Mammary epithelial cell (primary cell): ENCODE measurements at regions not wholly inside any gene's neighbourhood (a gene's known extent, or its start where the extent isn't known, plus 50 kb on each side); places are given as distances from the start of the nearest gene placed in this dataset.

Experiments
- CTCF ChIP-seq, 2 donors: IDR thresholded peaks in 1 of 2; conservative IDR thresholded peaks in 1 of 2; 2 replicates each; pipeline ENCODE4 v1.5.1; 2011 to 2012; ENCODE audit warnings: inconsistent platforms in 2 of 2, low read length in 2 of 2, mild to moderate bottlenecking in 2 of 2, control low read depth in 1 of 2, low read depth in 1 of 2; ENCODE audit not compliant: insufficient read depth in 1 of 2; ENCODE audit errors: extremely low read depth in 1 of 2
- EZH2 ChIP-seq: IDR thresholded peaks from 2 replicates; pipeline ENCODE4 v1.6.1; 2012; ENCODE audit warnings: low read length, inconsistent platforms, borderline replicate concordance

GRCh38 chr1:80403471-80403893 lies 1397.0 kb upstream of the ADGRL4 start:
- TF ChIP-seq CTCF (conservative IDR thresholded peaks at IDR 0.05 in 1 of 2, IDR thresholded peaks at IDR 0.05 in 1 of 2; ENCODE audit: extremely low read depth in 1 of 2, insufficient read depth in 1 of 2, low read depth in 1 of 2, low read length in 2 of 2), result no peak
- no peak for TF ChIP-seq EZH2
